Stimulated activated CD4-positive, alpha-beta T cell treated with anti-CD3 and anti-CD28 coated beads, Interleukin-2, amount 100 ng/mL, for 24 hours (primary cell): ENCODE measurements at regions not wholly inside any gene's neighbourhood (a gene's known extent, or its start where the extent isn't known, plus 50 kb on each side); places are given as distances from the start of the nearest gene placed in this dataset.

Experiments used
- DNase-seq, 2 donors: peaks; one replicate each; pipeline ENCODE4 v3.0.0-alpha.2; 2020

DNA sequence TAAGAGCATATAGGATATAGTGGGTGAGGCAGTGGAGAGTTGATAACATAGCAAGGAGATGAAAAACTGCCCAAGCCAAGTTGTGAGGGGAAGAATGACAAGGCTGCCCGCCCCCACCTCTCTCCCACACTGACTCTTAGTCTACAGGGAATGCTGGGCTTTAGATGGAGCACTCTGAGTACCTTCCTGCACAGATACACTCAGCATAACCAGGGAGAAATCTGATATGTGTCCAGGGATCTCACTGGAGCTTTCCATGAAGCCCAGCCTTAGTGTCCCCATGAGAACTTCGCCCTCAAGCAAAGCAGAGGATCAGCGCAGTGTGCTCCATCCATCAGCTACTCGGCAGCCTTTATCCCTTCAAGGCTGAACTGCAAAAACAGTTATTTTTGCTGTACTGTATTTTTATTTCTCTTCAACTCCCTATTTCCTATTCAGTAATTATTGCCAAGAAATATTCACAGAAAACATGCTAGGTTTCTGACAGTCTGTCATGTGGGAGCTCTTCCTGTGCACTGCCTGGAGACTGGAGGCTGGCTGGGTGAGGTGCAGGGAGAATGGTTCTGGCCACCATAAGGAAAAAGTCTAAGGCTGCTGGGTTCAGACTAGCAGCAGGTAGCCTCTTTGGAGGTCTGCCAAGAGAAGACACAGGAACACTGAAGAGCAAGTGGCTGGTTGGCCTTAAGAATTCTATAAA is 475.2 kb upstream of the PPP2R3A start:
- DNase-seq, result no peak

- DNase-seq, result no peak
Measured at GRCh38 chr3:135491491-135492205, 473.9 kb upstream of the PPP2R3A start.

GRCh38 chr3:135495891-135496290 is 469.6 kb upstream of the PPP2R3A start:
- DNase-seq, result no peak

DNA sequence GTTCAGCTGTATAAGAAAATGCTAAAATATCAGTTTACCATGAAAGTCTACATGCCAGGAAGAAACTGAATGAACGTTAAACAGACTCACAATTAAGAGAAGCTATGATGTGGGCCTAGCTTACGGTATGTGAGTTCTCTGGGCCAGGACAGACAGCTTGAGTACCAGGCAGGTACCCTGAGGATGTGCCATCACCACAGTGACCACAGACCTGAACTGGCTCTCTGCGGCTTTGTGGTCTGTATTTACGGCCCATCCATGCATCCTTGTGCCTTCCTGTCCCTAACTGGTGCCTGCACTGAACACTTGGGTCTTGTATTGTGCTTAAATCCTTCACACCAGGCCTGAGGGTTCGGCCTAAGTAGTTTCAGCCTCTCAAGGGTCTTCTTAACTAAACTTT is 467.5 kb upstream of the PPP2R3A start:
- DNase-seq, result no peak

GRCh38 chr3:135499426-135499825 is 466.1 kb upstream of the PPP2R3A start:
- DNase-seq, result no peak

GRCh38 chr3:135500034-135500433 is 465.5 kb upstream of the PPP2R3A start:
- no peak for DNase-seq

- no peak for DNase-seq
Measured at GRCh38 chr3:135503065-135503759, 462.3 kb upstream of the PPP2R3A start.

- peak in 1 of 2 donors; percentile 43 for DNase-seq
Measured at GRCh38 chr3:135503760-135504686, 461.5 kb upstream of the PPP2R3A start.

GRCh38 chr3:135513106-135514059 is 452.1 kb upstream of the PPP2R3A start:
- no peak for DNase-seq

- DNase-seq, result no peak
Measured at GRCh38 chr3:135514060-135514448, 451.5 kb upstream of the PPP2R3A start.

DNA sequence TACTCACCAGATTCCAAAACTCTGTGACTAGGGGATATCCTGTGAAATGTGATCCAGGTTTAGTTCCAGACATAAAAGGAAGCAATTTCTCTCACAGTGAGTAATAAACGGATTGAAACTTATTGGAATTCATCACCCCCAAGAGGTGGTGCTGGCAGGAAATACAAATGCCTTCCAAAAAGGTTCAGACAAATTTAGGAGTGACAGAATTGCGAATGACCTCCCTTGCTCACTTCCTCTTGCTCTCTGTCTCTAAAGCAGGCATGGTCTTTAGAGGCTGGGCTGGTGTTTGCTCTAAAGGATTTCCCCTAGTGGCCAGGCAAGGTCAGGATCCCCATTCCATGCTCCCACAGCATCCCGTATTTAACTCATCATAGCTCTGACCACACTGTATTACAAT is 449.4 kb upstream of the PPP2R3A start:
- DNase-seq, result no peak

- DNase-seq, result no peak
Measured at GRCh38 chr3:135528413-135529015, 437.0 kb upstream of the PPP2R3A start.

DNA sequence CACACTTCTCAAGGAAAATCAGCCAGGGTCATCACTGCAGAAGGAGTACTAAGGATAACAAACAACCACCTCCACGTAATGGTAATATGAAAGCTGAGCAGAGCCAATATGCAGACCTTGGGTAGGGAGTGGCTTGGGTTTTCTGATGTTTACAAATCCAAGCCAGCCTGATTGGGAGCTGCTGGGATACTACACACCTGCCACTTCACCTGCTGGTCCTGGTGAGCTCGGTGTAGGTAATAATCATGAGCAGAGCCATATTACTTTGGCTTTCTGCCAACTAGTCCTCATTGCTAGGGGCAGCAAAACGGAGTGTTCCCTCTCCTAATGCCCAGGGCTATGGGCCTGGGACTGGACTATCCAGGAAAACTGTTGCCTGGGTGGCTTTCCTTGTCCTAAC is 433.5 kb upstream of the PPP2R3A start:
- DNase-seq, result no peak

DNA sequence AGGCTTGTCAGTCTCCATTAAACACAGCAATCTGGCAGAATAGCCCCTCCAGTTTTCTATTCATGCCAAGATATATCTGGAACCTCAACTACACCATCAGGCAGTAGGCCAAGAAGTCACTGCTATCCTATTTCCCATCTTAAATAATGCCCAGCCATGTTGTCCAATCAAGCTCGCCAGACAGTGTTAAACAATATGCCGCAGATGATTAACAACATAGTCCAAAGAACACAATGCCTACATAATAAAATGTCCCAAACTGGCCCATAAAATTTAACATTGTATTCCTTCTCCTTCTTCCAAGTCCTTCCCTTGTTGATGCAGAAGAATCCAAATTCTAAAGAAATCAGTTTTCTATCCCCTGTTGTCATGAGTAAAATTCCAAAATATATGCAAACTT is 427.4 kb upstream of the PPP2R3A start:
- DNase-seq, result no peak

DNA sequence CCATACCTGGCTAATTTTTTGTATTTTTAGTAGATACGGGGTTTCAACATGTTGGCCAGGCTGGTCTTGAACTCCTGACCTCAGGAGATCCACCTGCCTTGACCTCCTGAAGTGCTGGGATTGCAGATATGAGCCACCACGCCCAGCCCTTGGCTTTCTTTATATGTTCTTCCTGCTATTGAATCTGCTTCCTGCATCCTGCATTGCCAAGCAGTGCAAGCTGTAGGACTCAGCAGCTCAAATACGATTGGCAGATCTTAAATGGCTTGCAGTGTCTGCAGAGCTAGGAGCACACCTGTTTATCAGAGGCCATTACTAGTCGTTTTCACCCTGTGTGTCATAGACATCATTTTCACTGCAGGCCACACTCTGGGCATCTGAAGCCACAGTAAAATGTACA is 426.2 kb upstream of the PPP2R3A start:
- DNase-seq, result no peak

DNA sequence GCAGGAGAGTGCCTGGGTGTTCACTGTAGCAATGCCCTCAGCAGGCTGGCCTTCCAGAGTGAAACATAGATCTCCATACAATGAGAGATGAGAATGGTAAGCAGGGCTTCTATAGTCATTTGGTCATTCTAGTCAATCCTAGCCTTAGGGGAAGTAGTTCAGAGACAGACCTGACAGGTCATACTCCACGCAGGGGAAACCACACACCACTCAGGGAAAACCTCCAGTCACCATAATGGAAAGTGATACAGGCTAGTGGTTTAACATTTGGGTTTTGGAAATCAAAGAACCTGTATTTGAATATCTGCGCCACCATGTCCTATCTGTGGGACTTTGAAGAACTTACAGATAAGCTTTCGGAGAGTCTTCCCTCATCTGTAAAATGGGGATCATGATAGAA is 425.7 kb upstream of the PPP2R3A start:
- no peak for DNase-seq

- DNase-seq, result no peak
Measured at GRCh38 chr3:135549928-135550494, 415.5 kb upstream of the PPP2R3A start.

GRCh38 chr3:135556174-135556573 is 409.4 kb upstream of the PPP2R3A start:
- DNase-seq, result no peak

GRCh38 chr3:135558150-135558783 is 407.3 kb upstream of the PPP2R3A start:
- DNase-seq, result no peak

GRCh38 chr3:135558906-135559305 is 406.6 kb upstream of the PPP2R3A start:
- no peak for DNase-seq
